GM23248 (cell line): ENCODE measurements at regions not wholly inside any gene's neighbourhood (a gene's known extent, or its start where the extent isn't known, plus 50 kb on each side); places are given as distances from the start of the nearest gene placed in this dataset.

Source experiments
- EZH2 ChIP-seq: fragments of 200-600 bp; sonication (generic); IDR thresholded peaks from 2 replicates; pipeline ENCODE4 v1.6.1; 2018; ENCODE audit warnings: antibody characterized with exemption, mild to moderate bottlenecking; ENCODE audit not compliant: insufficient read depth, poor library complexity, severe bottlenecking
- EZH2phosphoT487 ChIP-seq: fragments of 200-600 bp; sonication (generic); IDR thresholded peaks from 2 replicates; pipeline ENCODE4 v1.6.1; 2018; ENCODE audit warnings: antibody characterized with exemption, moderate library complexity, mild to moderate bottlenecking, low read depth; ENCODE audit not compliant: insufficient read depth

DNA sequence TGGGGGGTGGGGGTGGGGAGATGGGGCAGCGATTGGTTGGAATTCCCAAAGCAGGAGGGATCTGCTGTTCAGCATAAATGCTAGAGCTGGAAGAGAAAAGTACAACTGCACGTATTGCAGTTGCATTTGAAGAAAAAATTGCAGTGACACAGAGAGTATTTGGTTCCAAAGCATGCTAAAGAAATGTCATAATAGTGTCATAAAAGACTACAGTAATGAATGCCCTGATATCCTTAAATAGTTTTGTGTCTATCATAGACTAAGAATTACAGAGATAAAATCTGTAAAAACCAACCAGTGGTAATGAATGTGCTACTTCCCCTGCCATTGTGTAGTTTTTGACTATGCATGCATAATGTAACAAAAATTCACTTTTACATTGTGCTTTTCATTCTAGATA, 693.6 kb upstream of the SLC35B3 start:
- TF ChIP-seq EZH2 (no peak), EZH2phosphoT487 (no peak)
